K562 (cell line): ENCODE measurements at regions not wholly inside any gene's neighbourhood (a gene's known extent, or its start where the extent isn't known, plus 50 kb on each side); places are given as distances from the start of the nearest gene placed in this dataset.
A peak's percentile ranks its signal among the peaks of the same experiment; 100 is the strongest.

Experiments
- ATAC-seq: fragments of 200-7000 bp; cut with Tn5 transposase; 3 replicates; pipeline ENCODE4 v1.9.1; 2020; ENCODE audit warnings: moderate library complexity
- BruUV-seq: library from RNA; stranded (reverse); fragments of 400-500 nt; replicated peaks from 2 replicates; lab custom pipeline; 2021; lab: Mats Ljungman, UMichigan
- CTCF ChIA-PET: fragments of 300-600 bp; formaldehyde crosslinking; extraction: SDS; loops from one replicate; lab custom pipeline; 2021; ENCODE audit warnings: low intra/inter-chr PET ratio; lab: Yijun Ruan, JAX
- POLR2A ChIA-PET: fragments of 300-600, 350-650 bp; sonication (Branson Sonifier 250); formaldehyde crosslinking; extraction: SDS; loops from one replicate; lab custom pipeline; 2021; ENCODE audit warnings: antibody characterized with exemption, inconsistent platforms; lab: Yijun Ruan, JAX
- DNase-seq, 4 experiments: peaks; one replicate each; pipeline versions ENCODE4 v3.0.0 to v3.0.0-alpha.2; 2011 to 2018; ENCODE audit warnings: low spot score in 3 of 4, mixed read lengths in 3 of 4; ENCODE audit errors: extremely low read depth in 1 of 4
- FAIRE-seq: peaks from 2 replicates; lab custom pipeline; 2011; peaks lifted over from hg19 to GRCh38; lab: Jason Lieb, UNC
- H2AFZ ChIP-seq: 2 replicates; pipeline ENCODE4 v1.6.0; 2011; ENCODE audit warnings: low read depth, low read length, control low read depth, inconsistent platforms
- H3K27ac ChIP-seq: fragments of 200-600 bp; 3 replicates; pipeline ENCODE4 v1.8.0; 2011; ENCODE audit warnings: low read depth, mild to moderate bottlenecking, control low read depth, inconsistent platforms, low read length, moderate library complexity, mixed read lengths; ENCODE audit errors: extremely low read depth
- H3K27me3 ChIP-seq, 2 experiments: fragments of 300-600 bp in 1 of 2; 2 replicates in 1 of 2; 3 replicates in 1 of 2; pipeline versions ENCODE4 v1.6.0 to v1.8.0; 2011; ENCODE audit warnings: inconsistent platforms in 2 of 2, low read length in 2 of 2, mild to moderate bottlenecking in 1 of 2, mixed read lengths in 1 of 2, moderate library complexity in 1 of 2; ENCODE audit not compliant: control insufficient read depth in 2 of 2, insufficient read depth in 2 of 2
- H3K36me3 ChIP-seq: fragments of 300-600 bp; 3 replicates; pipeline ENCODE4 v1.8.0; 2011; ENCODE audit warnings: mild to moderate bottlenecking, low read length, inconsistent platforms; ENCODE audit not compliant: control insufficient read depth, insufficient read depth
- H3K4me1 ChIP-seq, 2 experiments: fragments of 200-600 bp in 1 of 2; replicated peaks in 1 of 2; 2 replicates in 1 of 2; 3 replicates in 1 of 2; pipeline versions ENCODE4 v1.5.1 to v1.8.0; 2011; ENCODE audit warnings: inconsistent platforms in 2 of 2, low read length in 2 of 2, mild to moderate bottlenecking in 1 of 2, mixed read lengths in 1 of 2, moderate library complexity in 1 of 2; ENCODE audit not compliant: control insufficient read depth in 2 of 2, insufficient read depth in 2 of 2
- H3K4me2 ChIP-seq: 2 replicates; pipeline ENCODE4 v1.6.1; 2011; ENCODE audit warnings: low read length, control low read depth, inconsistent platforms, mixed read lengths; ENCODE audit not compliant: insufficient read depth
- H3K4me3 ChIP-seq: fragments of 200-600 bp; sonication (generic), shearing (Covaris generic); 2 replicates; pipeline ENCODE4 v1.5.1; 2016; ENCODE audit warnings: control low read depth, inconsistent platforms
- H3K79me2 ChIP-seq: fragments of 200-600 bp; 3 replicates; pipeline ENCODE4 v1.8.0; 2011; ENCODE audit warnings: low read length, inconsistent platforms; ENCODE audit not compliant: control insufficient read depth, insufficient read depth
- H3K9ac ChIP-seq, 2 experiments: 2 replicates each; pipeline versions ENCODE4 v1.6.0 to v1.6.1; 2011; ENCODE audit warnings: low read depth in 2 of 2, low read length in 2 of 2, control low read depth in 1 of 2, inconsistent platforms in 1 of 2, mild to moderate bottlenecking in 1 of 2, mixed read lengths in 1 of 2; ENCODE audit not compliant: insufficient read depth in 1 of 2
- H3K9me1 ChIP-seq: one replicate; pipeline ENCODE4 v1.6.0; 2011; ENCODE audit warnings: inconsistent platforms, mild to moderate bottlenecking, low read length, moderate library complexity; ENCODE audit not compliant: control insufficient read depth, insufficient read depth
- H3K9me3 ChIP-seq: replicated peaks from 2 replicates; pipeline ENCODE4 v1.5.1; 2011; ENCODE audit warnings: low read depth, low read length, inconsistent platforms; ENCODE audit not compliant: control insufficient read depth, insufficient read depth
- H4K20me1 ChIP-seq: replicated peaks from 2 replicates; pipeline ENCODE4 v1.6.1; 2011; ENCODE audit warnings: low read length, inconsistent platforms, mixed read lengths; ENCODE audit not compliant: control insufficient read depth, insufficient read depth
- BCOR ChIP-seq: fragments of 450-650 bp; IDR thresholded peaks from 2 replicates; pipeline ENCODE4 v1.6.1; 2016
- CBX3 ChIP-seq, 2 experiments: IDR thresholded peaks; 1 replicate in 1 of 2; 2 replicates in 1 of 2; pipeline ENCODE4 v1.6.1; 2012; ENCODE audit warnings: inconsistent platforms in 2 of 2, low read length in 2 of 2, borderline replicate concordance in 1 of 2, control low read depth in 1 of 2
- KDM1A ChIP-seq, 2 experiments: fragments of 450-650 bp; IDR thresholded peaks; 2 replicates each; pipeline ENCODE4 v1.6.1; 2016; ENCODE audit warnings: mild to moderate bottlenecking in 2 of 2
- NR3C1 ChIP-seq: sonication (generic); formaldehyde crosslinking; IDR thresholded peaks from 2 replicates; pipeline ENCODE4 v1.8.1; 2022; ENCODE audit warnings: missing genetic modification reagents
- RBM25 ChIP-seq: fragments of 200-400 bp; formaldehyde crosslinking; IDR thresholded peaks from 2 replicates; pipeline ENCODE4 v1.6.1; 2018; ENCODE audit warnings: low read length, low read depth, moderate library complexity; ENCODE audit not compliant: severe bottlenecking
- ZNF146 ChIP-seq: IDR thresholded peaks from one replicate; pipeline ENCODE4 v1.6.1; 2018; ENCODE audit warnings: missing compliant biosample characterization; ENCODE audit not compliant: unreplicated experiment
- WGBS: fragments of 100-300 bp; shearing (Covaris generic); methylation state at CpG from one replicate; pipeline ENCODE4 v1.1.6; 2016; ENCODE audit warnings: low coverage, mixed read lengths; ENCODE audit not compliant: insufficient coverage; ENCODE audit errors: missing lambda C conversion rate; 5-methylcytosine and 5-hydroxymethylcytosine counted together
- in situ Hi-C: fragments of 300-500 bp; cut with MboI; formaldehyde crosslinking; loops from 4 replicates; pipeline ENCODE4 v1.15.0; 2018; ENCODE audit warnings: inconsistent platforms, mixed read lengths
- intact Hi-C: fragments of 100-400 bp; cut with micrococcal nuclease; formaldehyde crosslinking; loops from 2 replicates; pipeline ENCODE4 v1.14.2; 2022
- TF ChIP-seq, protein P1 (sequence below), 2 experiments: fragments of 450-650 bp; IDR thresholded peaks; 2 replicates each; pipeline ENCODE4 v1.6.1; 2016; ENCODE audit warnings: mild to moderate bottlenecking in 2 of 2, borderline replicate concordance in 1 of 2, low read depth in 1 of 2, moderate library complexity in 1 of 2
- TF ChIP-seq, protein P2 (sequence below): fragments of 450-650 bp; IDR thresholded peaks from 2 replicates; pipeline ENCODE4 v1.6.1; 2016; ENCODE audit warnings: mild to moderate bottlenecking

DNA sequence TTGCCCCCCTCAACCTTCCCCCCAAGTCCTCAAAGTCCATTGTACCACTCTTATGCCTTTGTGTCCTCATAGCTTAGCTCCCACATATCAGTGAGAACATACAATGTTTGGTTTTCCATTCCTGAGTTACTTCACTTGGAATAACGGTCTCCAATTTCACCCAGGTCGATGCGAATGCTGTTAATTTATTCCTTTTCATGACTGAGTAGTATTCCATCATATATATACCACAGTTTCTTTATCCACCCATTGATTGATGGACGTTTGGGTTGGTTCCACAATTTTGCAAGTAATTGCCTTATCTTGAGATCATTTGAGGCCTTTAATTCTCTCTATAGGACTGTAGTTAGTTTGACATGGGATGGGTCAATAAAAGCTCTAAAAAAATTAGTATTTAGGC, 124.7 kb downstream of the ARL4A start:
- H3K36me3 ChIP-seq, result no peaks in the 10 kb centered on the region
- H3K27ac ChIP-seq, result no peak overlapping the region
- no peak overlapping the region for H3K4me2 ChIP-seq
- peaks cover 0 to 5% of the 10 kb centered on the region in 2 experiments; a peak in 1 of 5 replicates for H3K4me1 ChIP-seq
- H2AFZ ChIP-seq, result no peak overlapping the region
- no peaks in the 10 kb centered on the region for H3K79me2 ChIP-seq
- H3K9ac ChIP-seq, result no peak overlapping the region
- 73% methylated on average over 4 of the region's 4 CpGs for WGBS
- no peak overlapping the region for H3K4me3 ChIP-seq
- DNase-seq (no peak), ATAC-seq (no peak), FAIRE-seq (no peak)
- CTCF ChIA-PET, result no interaction called here
- H3K27me3 ChIP-seq, result no peaks in the 10 kb centered on the region
- no peaks in the 10 kb centered on the region for H4K20me1 ChIP-seq
- intact Hi-C loops, result no loop called here
- H3K9me1 ChIP-seq, result no peaks in the 10 kb centered on the region
- 0 out of 2 replicates have a peak, but pooled peaks cover 3% of the 10 kb centered on the region for H3K9me3 ChIP-seq
- BruUV-seq, result no TSS peak
- in situ Hi-C loops, result no loop called here
- peak; percentile 55 for TF ChIP-seq RBM25
- TF ChIP-seq, protein P1, sequence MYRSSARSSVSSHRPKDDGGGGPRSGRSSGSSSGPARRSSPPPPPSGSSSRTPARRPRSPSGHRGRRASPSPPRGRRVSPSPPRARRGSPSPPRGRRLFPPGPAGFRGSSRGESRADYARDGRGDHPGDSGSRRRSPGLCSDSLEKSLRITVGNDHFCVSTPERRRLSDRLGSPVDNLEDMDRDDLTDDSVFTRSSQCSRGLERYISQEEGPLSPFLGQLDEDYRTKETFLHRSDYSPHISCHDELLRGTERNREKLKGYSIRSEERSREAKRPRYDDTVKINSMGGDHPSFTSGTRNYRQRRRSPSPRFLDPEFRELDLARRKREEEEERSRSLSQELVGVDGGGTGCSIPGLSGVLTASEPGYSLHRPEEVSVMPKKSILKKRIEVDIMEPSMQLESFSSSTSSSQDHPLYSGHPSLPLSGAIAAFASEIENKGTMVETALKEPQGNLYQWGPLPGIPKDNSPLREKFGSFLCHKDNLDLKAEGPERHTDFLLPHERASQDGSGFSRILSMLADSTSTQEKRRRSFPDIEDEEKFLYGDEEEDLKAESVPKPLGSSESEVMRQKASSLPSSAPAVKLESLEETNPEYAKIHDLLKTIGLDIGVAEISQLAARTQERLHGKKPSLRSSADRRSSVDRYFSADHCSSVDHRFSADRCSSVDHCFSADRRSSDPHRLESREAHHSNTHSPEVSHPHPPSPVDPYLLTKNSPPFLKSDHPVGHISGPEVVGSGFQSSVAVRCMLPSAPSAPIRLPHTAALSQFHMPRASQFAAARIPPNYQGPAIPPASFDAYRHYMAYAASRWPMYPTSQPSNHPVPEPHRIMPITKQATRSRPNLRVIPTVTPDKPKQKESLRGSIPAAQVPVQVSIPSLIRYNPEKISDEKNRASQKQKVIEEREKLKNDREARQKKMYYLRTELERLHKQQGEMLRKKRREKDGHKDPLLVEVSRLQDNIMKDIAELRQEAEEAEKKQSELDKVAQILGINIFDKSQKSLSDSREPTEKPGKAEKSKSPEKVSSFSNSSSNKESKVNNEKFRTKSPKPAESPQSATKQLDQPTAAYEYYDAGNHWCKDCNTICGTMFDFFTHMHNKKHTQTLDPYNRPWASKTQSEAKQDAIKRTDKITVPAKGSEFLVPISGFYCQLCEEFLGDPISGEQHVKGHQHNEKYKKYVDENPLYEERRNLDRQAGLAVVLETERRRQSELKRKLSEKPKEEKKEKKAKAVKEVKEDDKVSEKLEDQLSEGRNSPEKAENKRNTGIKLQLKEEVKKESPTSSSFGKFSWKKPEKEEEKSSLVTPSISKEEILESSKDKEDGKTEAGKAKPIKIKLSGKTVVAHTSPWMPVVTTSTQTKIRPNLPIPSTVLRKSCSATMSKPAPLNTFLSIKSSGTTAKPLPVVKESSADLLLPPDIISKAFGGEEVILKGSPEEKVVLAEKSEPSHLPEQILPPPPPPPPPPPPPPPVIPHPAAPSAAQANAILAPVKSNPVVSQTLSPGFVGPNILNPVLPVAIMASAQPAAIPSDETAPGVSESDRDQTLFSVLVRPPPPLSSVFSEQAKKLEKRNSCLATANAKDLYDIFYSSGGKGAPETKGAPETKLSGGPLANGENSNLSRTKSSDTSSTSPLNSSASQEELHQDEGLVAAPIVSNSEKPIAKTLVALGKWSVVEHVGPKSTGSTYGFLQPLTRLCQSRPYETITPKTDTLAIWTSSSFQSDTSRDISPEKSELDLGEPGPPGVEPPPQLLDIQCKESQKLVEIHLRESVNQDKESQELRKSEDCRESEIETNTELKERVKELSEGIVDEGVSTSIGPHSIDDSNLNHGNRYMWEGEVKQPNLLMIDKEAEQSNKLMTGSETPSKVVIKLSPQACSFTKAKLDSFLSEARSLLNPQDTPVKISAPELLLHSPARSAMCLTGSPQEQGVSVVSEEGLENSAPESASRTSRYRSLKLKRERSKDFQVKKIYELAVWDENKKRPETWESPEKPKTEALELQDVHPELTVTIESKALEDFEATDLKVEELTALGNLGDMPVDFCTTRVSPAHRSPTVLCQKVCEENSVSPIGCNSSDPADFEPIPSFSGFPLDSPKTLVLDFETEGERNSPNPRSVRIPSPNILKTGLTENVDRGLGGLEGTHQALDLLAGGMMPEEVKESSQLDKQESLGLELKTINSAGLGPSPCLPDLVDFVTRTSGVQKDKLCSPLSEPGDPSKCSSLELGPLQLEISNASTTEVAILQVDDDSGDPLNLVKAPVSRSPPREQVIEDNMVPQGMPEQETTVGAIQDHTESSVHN (IDR thresholded peaks at IDR 0.05; ENCODE audit: borderline replicate concordance in 1 of 2, low read depth in 1 of 2), result no peak
- peak; percentile 91 for TF ChIP-seq ZNF146 (CRISPR knock-in tag)
- peak in 1 of 2 experiments; percentile 46; a peak in 1 of 4 replicates for TF ChIP-seq KDM1A (IDR thresholded peaks at IDR 0.05)
- peak; percentile 52 for TF ChIP-seq BCOR
- no peak for TF ChIP-seq NR3C1 (CRISPR knock-in tag)
- 0 out of 3 replicates have a peak, but pooled peaks of 1 of the 2 experiments have one; percentile 20 for TF ChIP-seq CBX3 (IDR thresholded peaks at IDR 0.05; ENCODE audit: borderline replicate concordance in 1 of 2, low read length in 2 of 2)
- TF ChIP-seq, protein P2, sequence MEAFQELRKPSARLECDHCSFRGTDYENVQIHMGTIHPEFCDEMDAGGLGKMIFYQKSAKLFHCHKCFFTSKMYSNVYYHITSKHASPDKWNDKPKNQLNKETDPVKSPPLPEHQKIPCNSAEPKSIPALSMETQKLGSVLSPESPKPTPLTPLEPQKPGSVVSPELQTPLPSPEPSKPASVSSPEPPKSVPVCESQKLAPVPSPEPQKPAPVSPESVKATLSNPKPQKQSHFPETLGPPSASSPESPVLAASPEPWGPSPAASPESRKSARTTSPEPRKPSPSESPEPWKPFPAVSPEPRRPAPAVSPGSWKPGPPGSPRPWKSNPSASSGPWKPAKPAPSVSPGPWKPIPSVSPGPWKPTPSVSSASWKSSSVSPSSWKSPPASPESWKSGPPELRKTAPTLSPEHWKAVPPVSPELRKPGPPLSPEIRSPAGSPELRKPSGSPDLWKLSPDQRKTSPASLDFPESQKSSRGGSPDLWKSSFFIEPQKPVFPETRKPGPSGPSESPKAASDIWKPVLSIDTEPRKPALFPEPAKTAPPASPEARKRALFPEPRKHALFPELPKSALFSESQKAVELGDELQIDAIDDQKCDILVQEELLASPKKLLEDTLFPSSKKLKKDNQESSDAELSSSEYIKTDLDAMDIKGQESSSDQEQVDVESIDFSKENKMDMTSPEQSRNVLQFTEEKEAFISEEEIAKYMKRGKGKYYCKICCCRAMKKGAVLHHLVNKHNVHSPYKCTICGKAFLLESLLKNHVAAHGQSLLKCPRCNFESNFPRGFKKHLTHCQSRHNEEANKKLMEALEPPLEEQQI, result peak; percentile 36; the same call in 1 of the 2 replicates
- TF ChIP-seq, all 486 proteins: peak for 6
- POLR2A ChIA-PET, result no interaction called here
